NCI-H524 (cell line): ENCODE measurements at regions not wholly inside any gene's neighbourhood (a gene's known extent, or its start where the extent isn't known, plus 50 kb on each side); places are given as distances from the start of the nearest gene placed in this dataset.
A peak's percentile ranks its signal among the peaks of the same experiment; 100 is the strongest.

Experiments
- DNase-seq, 2 experiments: peaks; one replicate each; lab custom pipeline; 2025; lab: John Stamatoyannopoulos, UW

GRCh38 chr6:94376876-94377275 is 957.5 kb upstream of the EPHA7 start:
- peak in 1 of 2 experiments; percentile 13 for DNase-seq

GRCh38 chr6:94372229-94372628 is 952.9 kb upstream of the EPHA7 start:
- DNase-seq = no peak

- DNase-seq = no peak
Measured at GRCh38 chr6:94367316-94367715, 948.0 kb upstream of the EPHA7 start.

GRCh38 chr6:94362061-94362864 is 942.9 kb upstream of the EPHA7 start:
- DNase-seq = no peak

- DNase-seq = no peak
Measured at GRCh38 chr6:94361304-94362060, 942.1 kb upstream of the EPHA7 start.

GRCh38 chr6:94357381-94357980 is 938.1 kb upstream of the EPHA7 start:
- no peak for DNase-seq

- no peak for DNase-seq
Measured at GRCh38 chr6:94350833-94351232, 931.5 kb upstream of the EPHA7 start.

GRCh38 chr6:94349227-94349626 is 929.9 kb upstream of the EPHA7 start:
- DNase-seq = peak in 1 of 2 experiments; percentile 56

- no peak for DNase-seq
Measured at GRCh38 chr6:94344866-94345265, 925.5 kb upstream of the EPHA7 start.

- DNase-seq = peak; percentile 92 to 97
Measured at GRCh38 chr6:94341173-94341572, 921.8 kb upstream of the EPHA7 start.

- DNase-seq = peak; percentile 17 to 48
Measured at GRCh38 chr6:94323853-94324252, 904.5 kb upstream of the EPHA7 start.

GRCh38 chr6:94300424-94301144 is 881.2 kb upstream of the EPHA7 start:
- DNase-seq = no peak

GRCh38 chr6:94289131-94289530 is 869.8 kb upstream of the EPHA7 start:
- DNase-seq = no peak

GRCh38 chr6:94278146-94278545 is 858.8 kb upstream of the EPHA7 start:
- peak in 1 of 2 experiments; percentile 78 for DNase-seq

GRCh38 chr6:94272327-94272726 is 853.0 kb upstream of the EPHA7 start:
- no peak for DNase-seq

- no peak for DNase-seq
Measured at GRCh38 chr6:94270091-94270948, 851.0 kb upstream of the EPHA7 start.

GRCh38 chr6:94269256-94269655 is 849.9 kb upstream of the EPHA7 start:
- no peak for DNase-seq

GRCh38 chr6:94260765-94261164 is 841.4 kb upstream of the EPHA7 start:
- no peak for DNase-seq

GRCh38 chr6:94254689-94255088 is 835.3 kb upstream of the EPHA7 start:
- peak; percentile 18 to 51 for DNase-seq

- no peak for DNase-seq
Measured at GRCh38 chr6:94251878-94252277, 832.5 kb upstream of the EPHA7 start.

GRCh38 chr6:94245395-94245794 is 826.0 kb upstream of the EPHA7 start:
- peak in 1 of 2 experiments; percentile 42 for DNase-seq
